Esophagus (tissue), 2 donors: ENCODE measurements at regions not wholly inside any gene's neighbourhood (a gene's known extent, or its start where the extent isn't known, plus 50 kb on each side); places are given as distances from the start of the nearest gene placed in this dataset.
"Not testable (repeated sequence)": the region's sequence is repeated elsewhere in the genome, so short reads cannot be mapped to it uniquely, and the experiment has no call there.

Source experiments
- H3K27ac ChIP-seq, 2 donors: one replicate each; pipeline ENCODE4 v1.5.1; 2013; ENCODE audit warnings: low read depth in 2 of 2, mild to moderate bottlenecking in 2 of 2, inconsistent platforms in 1 of 2, low read length in 1 of 2, moderate library complexity in 1 of 2
- H3K27me3 ChIP-seq, 2 donors: one replicate each; pipeline ENCODE4 v1.6.1; 2013; ENCODE audit warnings: low read length in 2 of 2, control low read depth in 1 of 2, mild to moderate bottlenecking in 1 of 2; ENCODE audit not compliant: insufficient read depth in 2 of 2, control insufficient read depth in 1 of 2
- H3K36me3 ChIP-seq, 2 donors: one replicate each; pipeline ENCODE4 v1.6.1; 2013; ENCODE audit warnings: low read length in 1 of 2; ENCODE audit not compliant: control insufficient read depth in 2 of 2, insufficient read depth in 2 of 2
- H3K4me1 ChIP-seq, 2 donors: one replicate each; pipeline ENCODE4 v1.6.1; 2013; ENCODE audit warnings: low read length in 1 of 2; ENCODE audit not compliant: control insufficient read depth in 2 of 2, insufficient read depth in 2 of 2
- H3K4me3 ChIP-seq, 2 donors: one replicate each; pipeline ENCODE4 v1.5.1; 2013; ENCODE audit warnings: low read length in 2 of 2, mild to moderate bottlenecking in 2 of 2, low read depth in 1 of 2, moderate library complexity in 1 of 2
- H3K9me3 ChIP-seq, 2 donors: one replicate each; pipeline ENCODE4 v1.6.1; 2013; ENCODE audit warnings: mild to moderate bottlenecking in 2 of 2, low read depth in 1 of 2, low read length in 1 of 2, moderate library complexity in 1 of 2; ENCODE audit not compliant: control insufficient read depth in 2 of 2, insufficient read depth in 1 of 2
- WGBS, 2 donors: extraction: QIAGEN DNeasy Blood & Tissue Kit; methylation state at CpG; one replicate each; pipeline ENCODE4 v1.1.7; 2013; 5-methylcytosine and 5-hydroxymethylcytosine counted together
- donor health status: healthy with polysubstance abuse.
- donor health status: Bipolar disorder and iron deficiency.

DNA sequence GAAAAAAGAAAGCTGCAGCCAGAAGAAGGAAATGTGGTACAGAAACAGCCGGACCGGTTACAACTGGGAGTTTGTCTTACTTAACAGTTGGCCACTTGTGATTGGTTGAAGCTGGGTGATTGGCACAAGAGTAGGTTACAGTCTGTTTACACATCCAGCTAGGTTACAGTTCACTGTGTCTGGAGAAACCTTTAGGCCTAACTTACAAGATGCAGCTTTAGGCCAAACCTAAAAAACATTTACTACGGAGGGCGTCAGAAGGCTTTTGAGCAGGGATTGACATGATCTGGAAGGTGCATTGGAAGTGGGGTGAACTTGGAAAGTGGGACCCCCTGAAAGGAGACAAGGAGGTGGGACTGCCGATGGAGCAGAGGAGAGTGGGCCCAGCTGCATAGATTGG, 122.3 kb downstream of the BANF2 start:
- Histone ChIP-seq H3K9me3 (peaks cover 0 to 3% of the 10 kb centered on the region in 2 donors), H3K36me3 (no peaks in the 10 kb centered on the region), H3K4me3 (no peak overlapping the region), H3K27ac (no peak overlapping the region), H3K27me3 (no peaks in the 10 kb centered on the region), H3K4me1 (no peaks in the 10 kb centered on the region)
- WGBS, 2 donors = 51 to 59% methylated on average over 5 of the region's 5 CpGs

DNA sequence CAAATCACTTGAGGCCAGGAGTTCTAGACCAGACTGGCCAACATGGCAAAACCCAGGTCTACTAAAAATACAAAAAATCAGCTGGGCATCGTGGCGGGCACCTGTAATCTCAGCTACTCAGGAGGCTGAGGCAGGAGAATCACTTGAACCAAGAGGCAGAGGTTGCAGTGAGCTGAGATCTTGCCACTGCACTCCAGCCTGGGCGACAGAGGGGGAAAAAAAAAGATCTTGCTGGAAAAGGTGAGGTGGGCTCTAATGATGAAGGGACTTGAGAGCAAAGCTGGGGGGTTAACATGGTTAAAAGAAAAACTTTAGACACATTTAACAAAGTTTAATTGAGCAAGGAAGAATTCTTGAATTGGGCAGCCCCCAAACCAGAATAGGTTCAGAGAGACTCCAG, 121.8 kb downstream of the BANF2 start:
- not testable (repeated sequence) for H3K9me3 ChIP-seq, H3K36me3 ChIP-seq, H3K27me3 ChIP-seq, H3K4me3 ChIP-seq, H3K27ac ChIP-seq, H3K4me1 ChIP-seq
- WGBS, 2 donors = 88 to 94% methylated on average over 3 of the region's 3 CpGs

DNA sequence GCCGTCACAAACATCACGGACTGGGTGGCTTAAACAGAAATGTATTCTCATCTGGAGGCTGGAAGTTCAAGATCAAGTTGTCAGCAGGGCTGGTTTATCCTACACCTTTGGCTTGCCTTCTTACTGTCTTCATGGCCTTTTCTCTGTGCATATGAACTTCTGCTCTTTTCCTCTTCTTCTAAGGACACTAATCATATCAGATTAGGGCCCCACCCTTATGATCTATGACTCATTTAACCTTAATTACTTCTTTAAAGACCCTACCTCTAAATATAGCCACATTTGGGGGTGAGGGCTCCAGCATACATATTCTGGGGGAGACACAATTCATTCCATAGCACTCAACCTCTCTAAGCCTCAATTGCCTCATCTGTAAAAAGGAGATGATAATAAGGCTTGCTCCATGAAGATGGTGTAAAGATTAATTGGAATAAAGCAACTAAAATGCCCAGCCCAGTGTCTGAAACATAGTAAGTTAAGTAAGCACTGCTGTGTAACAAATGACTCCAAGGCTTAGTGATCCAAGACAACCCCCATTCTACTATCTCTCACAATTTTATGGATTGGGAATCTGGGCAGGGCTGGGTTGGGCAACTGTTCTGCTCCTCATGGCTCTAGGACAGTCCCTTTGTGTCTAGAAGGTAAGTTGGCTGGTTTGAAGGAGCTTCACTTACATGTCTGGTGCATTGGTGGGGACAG, 119.8 kb downstream of the BANF2 start:
- no peaks in the 10 kb centered on the region for H3K4me1 ChIP-seq
- H3K36me3 ChIP-seq = no peaks in the 10 kb centered on the region
- WGBS, 2 donors = 96 to 97% methylated on average over 2 of the region's 2 CpGs
- peaks cover 0 to 3% of the 10 kb centered on the region in 2 donors for H3K9me3 ChIP-seq
- H3K27me3 ChIP-seq = no peaks in the 10 kb centered on the region
- no peak overlapping the region for H3K4me3 ChIP-seq
- H3K27ac ChIP-seq = no peak overlapping the region

DNA sequence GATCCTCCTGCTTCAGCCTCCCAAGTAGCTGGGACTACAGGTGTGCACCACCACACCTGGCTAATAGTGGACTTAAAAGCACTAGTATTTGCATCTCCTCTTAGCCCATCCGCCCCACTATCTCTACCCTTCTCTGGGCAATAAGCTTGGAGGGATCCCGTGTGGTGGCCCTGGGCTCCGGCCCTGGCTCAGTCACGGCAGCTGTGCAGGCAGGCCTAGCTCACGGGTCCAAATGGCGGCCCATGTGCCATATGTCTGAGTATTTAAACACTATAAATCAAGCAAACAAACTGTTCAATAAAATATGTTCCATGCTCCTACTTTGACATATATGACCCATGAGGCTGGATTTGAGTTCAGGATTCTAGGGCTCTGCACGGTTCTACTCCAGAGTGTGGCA, 118.4 kb downstream of the BANF2 start:
- Histone ChIP-seq H3K9me3 (peaks cover 0 to 3% of the 10 kb centered on the region in 2 donors), H3K27me3 (no peaks in the 10 kb centered on the region), H3K36me3 (no peaks in the 10 kb centered on the region), H3K4me1 (no peaks in the 10 kb centered on the region), H3K4me3 (no peak overlapping the region), H3K27ac (no peak overlapping the region)
- WGBS, 2 donors = 95 to 96% methylated on average over 7 of the region's 7 CpGs

DNA sequence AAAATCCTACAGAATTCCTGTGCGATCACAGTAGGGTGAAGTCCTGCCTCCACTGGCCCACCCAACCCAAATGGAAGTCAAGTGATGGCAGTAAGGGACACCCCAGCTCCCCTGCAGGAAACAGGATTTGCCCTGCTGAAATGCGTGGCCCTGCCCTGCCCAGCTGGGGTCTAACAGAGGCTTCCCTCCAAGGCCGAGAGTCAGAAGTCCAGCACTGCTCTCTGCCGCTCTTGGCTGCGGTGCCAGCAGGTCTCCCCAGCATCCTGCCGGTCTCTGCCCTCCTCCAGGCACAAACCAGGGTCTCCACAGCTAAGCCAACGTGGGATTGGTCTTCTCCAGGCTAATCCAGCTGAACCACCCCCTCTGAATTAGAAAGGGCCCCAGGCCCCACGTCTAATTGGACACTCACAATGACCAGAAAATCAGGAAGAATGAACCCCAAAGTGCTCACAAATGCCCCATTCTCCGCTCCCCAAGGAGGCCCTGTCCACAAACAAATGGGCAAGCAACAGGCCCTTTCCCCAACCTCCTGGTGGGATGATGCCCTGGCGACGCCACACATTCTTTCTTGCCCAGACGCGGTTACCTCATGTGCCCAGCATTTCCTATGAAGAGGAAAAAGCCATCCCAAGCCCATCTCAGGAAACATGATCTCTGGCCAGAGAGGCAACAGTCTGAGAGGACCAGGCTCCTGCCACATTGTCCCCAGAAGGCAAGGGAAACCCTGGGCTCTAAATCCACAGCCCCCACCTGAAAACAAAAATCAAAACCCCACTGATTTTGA, 117.2 kb downstream of the BANF2 start:
- H3K27me3 ChIP-seq = no peaks in the 10 kb centered on the region
- H3K4me1 ChIP-seq = no peaks in the 10 kb centered on the region
- WGBS, 2 donors = 88 to 93% methylated on average over 13 of the region's 13 CpGs
- no peaks in the 10 kb centered on the region for H3K36me3 ChIP-seq
- H3K4me3 ChIP-seq = no peak overlapping the region
- peaks cover 0 to 3% of the 10 kb centered on the region in 2 donors for H3K9me3 ChIP-seq
- H3K27ac ChIP-seq = no peak overlapping the region

DNA sequence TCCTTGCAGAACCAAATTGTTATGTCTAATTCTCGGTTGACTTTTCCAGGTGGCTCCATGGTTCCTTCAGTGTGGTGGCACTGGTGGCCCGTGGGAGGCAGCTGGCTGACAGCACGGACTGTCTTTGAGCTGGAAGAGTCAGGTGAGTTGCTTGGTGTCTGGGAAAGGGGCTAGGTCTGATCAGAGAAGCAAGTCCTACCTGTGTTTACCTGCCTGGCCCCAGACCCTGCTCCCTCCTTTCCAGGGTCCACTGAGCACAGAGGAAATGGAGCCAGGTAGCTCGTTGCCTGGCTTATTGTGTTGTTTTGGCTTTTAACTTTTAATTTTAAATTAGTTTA, 111.8 kb downstream of the BANF2 start:
- no peaks in the 10 kb centered on the region for H3K27me3 ChIP-seq
- no peak overlapping the region for H3K27ac ChIP-seq
- 79 to 87% methylated on average over 4 of the region's 4 CpGs for WGBS, 2 donors
- H3K36me3 ChIP-seq = no peaks in the 10 kb centered on the region
- H3K9me3 ChIP-seq = no peaks in the 10 kb centered on the region
- H3K4me3 ChIP-seq = no peak overlapping the region
- H3K4me1 ChIP-seq = peaks cover 0 to 2% of the 10 kb centered on the region in 2 donors

DNA sequence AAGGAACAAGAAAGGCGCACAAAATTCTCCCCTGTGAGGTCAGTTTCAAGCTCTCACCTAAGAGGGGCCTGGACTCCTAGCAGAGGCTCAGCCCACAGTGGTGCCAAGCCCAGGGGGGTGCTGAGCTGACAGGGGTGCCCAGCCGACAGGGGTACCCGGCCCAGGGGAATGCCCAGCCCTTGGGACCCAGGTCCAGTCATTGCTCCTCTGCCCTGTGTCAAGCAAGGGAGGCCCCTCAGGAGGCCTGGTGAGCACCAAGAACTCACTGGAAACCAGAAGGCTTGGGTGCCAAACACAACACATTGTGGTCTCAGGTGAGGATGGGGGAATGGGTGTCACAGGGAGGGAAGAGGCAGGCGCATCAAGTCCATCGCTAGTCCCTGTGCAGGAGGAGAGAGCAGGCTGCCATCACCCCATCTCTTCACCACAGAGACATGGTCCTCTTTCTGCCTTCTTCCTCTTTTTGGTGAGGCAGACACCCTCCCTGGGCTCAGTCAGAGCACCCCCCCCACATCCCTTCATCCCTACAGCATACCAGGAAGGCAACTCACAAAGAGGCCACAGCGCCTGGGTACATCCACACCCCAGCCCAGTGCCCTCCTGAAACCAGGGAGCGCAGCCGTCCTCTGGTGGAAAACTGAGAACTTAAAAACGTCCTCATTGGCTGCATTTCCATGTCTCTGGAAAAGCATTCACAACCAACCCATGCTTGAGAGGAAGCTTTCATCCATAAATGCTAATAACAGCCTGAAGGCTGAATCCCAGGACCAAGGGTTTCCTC, 111.3 kb downstream of the BANF2 start:
- H3K27ac ChIP-seq = no peak overlapping the region

DNA sequence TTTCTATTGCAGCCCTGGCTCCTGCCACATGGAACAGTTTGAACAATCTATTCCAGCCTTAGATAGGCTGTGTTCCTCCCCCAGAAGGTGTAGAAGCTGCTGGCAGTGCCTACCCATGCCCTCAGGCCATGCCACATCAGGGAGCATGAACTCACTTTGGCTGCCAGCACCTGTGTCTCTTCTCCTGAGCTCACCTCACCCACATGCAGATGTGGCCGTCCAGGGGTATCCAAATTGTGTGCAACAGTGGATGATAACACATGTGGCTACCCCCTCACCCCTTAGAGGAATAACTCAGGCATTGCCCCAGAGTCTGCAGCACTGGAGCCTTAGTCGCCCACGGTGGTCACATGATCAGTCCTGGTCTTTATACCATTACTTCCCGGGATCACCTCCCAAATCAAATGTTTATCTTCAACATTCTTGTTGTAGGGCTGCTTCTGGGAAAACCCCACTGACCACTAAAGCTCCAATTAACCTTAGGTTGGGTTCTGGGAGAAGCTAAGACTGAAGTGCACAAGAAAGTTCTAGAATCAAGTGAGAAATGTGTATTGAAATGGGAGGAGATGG, 110.4 kb downstream of the BANF2 start:
- Histone ChIP-seq H3K9me3 (no peaks in the 10 kb centered on the region), H3K4me3 (no peak overlapping the region), H3K27ac (no peak overlapping the region), H3K4me1 (peaks cover 0 to 2% of the 10 kb centered on the region in 2 donors), H3K36me3 (no peaks in the 10 kb centered on the region), H3K27me3 (no peaks in the 10 kb centered on the region)
- 55 to 59% methylated on average over 4 of the region's 4 CpGs for WGBS, 2 donors

More for the DNA sequence above, 111.3 kb downstream of the BANF2 start:
- Histone ChIP-seq H3K4me3 (no peak overlapping the region), H3K36me3 (no peaks in the 10 kb centered on the region), H3K9me3 (no peaks in the 10 kb centered on the region), H3K4me1 (peaks cover 0 to 2% of the 10 kb centered on the region in 2 donors), H3K27me3 (no peaks in the 10 kb centered on the region)
- WGBS, 2 donors = 82 to 88% methylated on average over 9 of the region's 9 CpGs

DNA sequence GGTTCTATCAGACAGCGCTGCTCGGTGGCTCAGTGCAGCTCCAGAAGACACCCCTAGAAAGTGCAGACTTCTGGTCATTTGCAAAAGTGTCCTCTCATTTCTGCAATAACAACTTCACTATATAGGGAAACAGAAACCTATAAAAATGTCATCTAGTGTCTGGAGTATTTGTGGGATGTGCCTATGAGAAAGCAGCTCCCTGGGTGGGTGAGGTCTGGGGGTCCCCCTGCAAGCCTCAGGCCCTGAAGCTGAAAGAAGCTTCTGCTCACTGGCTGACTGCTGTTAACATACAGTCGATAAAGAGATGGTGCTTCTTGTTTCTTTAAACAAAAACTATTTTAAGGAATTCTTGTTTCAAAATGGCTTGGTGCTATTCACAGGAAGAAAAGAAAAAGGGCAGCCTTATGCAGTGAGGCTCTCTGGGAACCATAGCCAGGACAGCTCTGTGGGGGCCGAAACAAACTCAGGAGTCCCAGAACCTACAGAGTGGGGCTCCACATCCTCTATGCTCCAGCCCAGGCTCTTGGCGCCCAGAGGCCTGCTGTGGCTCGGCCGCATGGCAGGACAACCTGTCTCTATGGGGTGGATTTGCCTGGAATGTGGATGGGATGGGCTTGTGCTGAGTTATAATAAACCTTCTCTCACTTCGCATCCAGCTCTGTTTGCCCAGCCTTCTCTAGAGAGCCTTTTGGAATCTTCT, 109.7 kb downstream of the BANF2 start:
- no peaks in the 10 kb centered on the region for H3K36me3 ChIP-seq
- H3K27me3 ChIP-seq = no peaks in the 10 kb centered on the region
- H3K9me3 ChIP-seq = no peaks in the 10 kb centered on the region
- 69% methylated on average over 8 of the region's 8 CpGs for WGBS, 2 donors
- no peak overlapping the region for H3K27ac ChIP-seq
- peaks cover 0 to 2% of the 10 kb centered on the region in 2 donors for H3K4me1 ChIP-seq
- H3K4me3 ChIP-seq = no peak overlapping the region
